NOMO-1 treated with dmso at 0.1 percent for 144 hours (cell line): ENCODE measurements at regions not wholly inside any gene's neighbourhood (a gene's known extent, or its start where the extent isn't known, plus 50 kb on each side); places are given as distances from the start of the nearest gene placed in this dataset.
"Not testable (repeated sequence)": the region's sequence is repeated elsewhere in the genome, so short reads cannot be mapped to it uniquely, and the experiment has no call there.

Experiments used
- DNase-seq: peaks from one replicate; lab custom pipeline; 2025; ENCODE audit not compliant: unreplicated experiment; lab: John Stamatoyannopoulos, UW

DNA sequence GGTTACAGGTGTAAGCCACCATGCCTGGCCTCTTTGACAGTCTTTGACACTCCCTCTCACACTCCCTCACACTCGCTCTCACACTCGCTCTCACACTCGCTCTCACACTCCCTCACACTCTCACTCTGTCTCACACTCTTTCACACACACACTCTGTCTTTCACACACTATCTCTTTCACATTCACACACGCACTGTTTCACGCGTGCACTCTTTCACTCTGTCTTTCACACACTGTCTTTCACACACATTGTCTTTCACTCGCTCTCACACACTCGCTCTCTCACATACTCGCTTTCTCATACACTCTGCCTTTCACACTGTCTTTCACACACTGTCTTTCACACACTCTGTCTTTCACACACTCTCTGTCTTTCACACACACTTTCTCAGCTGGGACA lies 167.1 kb upstream of the CXCL13 start:
- DNase-seq: no peak

DNA sequence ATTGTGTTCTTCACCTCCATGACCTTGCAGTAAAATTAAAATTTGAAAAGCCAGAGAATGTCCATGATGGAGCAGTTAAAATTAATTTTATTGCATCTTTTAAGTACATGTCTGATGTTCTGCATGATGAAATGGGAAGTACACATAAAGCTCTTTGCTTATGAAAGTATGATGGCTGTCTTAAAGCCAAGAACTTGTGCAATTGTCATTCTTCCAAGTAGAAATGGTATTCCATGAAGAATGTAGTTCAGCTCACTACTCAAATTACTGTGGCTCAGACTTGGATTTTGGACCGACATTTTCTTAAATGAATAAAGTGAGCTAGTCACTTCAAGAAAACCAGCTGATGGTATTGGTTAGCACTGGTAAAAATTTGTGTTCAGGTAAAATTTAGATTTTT lies 161.7 kb upstream of the CXCL13 start:
- DNase-seq: no peak

DNA sequence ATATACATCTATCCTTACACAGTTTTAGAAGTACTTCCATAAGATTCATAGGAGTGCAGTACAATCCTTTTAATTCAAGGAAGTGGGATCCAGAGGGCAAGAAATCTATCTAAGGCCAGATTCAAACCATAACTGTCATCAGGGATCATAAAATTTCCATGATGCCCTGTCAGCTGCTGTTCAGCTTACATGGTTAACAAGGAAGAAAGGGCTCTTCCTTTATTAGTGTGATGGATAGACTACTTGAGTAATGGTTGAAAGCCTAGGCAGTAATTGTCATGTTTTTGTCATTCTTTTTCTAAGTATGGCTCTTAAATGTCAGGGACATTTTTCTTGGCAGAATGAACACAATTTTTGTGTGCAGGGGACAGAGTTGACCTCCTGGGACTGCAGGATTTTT lies 159.8 kb upstream of the CXCL13 start:
- DNase-seq: no peak

DNA sequence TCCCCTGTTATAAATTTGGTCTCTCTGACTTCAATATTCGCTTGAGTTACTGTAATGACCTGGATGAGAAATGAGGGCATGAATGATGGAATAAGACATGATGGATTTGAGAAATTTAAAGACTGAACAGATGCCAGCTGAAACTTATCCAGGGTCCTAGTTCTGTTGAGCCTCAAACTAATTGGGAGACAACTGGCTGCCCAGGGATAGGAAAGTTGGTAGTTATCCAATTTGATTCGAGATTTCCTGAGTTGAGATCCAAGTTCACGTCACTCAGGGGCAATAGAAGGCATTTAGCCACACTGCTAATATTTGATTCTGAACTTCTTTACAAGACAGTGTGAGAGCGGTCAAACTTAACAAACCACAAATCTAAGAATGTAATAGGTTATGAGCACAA lies 159.0 kb upstream of the CXCL13 start:
- no peak for DNase-seq

DNA sequence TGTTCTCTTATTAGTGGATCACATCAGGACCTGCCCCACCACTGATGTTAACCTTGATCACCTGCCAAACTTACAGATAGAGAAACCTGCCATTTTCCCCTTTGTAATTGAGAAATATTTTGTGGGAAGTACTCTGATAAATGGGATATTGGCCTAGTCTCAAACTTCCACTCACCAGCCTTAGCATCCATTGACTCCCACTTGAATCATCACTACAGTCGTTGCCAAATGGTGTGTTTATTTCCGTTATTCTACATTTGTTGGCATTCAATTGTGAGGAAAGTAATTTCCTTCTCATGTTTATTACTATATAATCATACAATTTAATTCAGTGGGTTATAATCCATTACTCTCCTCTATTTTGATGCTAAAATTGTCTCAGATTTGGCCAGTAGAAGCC lies 156.4 kb upstream of the CXCL13 start:
- no peak for DNase-seq

DNA sequence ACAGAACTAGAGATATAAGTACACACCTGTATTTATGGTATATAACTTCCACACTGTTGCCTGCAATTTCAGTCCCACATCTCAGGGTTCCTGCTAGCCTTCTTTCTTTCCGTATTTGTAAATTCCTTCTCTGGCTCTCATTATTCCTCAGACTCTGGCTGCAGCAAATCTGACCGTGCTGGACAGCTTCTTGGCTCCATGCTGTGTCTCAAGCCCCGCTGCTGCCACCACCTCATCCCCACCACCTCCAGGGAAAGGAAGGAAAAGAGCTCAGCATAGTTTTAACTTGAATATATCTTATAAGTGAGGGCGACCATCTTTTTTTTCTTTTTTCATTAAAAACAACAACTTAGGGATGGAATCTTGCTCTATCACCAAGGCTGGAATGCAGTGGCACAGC lies 155.6 kb upstream of the CXCL13 start:
- DNase-seq: no peak

DNA sequence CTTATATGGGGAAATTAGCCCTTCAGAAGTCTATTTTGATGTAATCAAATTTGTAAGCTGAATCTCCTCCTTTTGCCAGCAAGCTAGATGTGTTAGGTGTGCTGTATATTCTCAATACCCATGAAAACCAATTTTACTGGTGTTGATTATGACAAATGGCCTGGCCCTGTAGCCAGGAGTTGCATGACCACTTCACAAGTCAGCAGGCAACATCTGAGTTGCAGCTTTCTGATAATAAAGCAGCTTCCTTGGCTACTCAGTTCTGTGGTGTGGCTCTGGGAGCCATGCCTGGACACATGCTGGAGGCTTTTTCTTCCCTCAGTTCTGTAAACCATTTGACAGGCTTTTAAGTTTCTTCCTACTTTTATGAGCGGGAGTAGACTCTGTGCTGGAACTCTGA lies 154.1 kb upstream of the CXCL13 start:
- no peak for DNase-seq

DNA sequence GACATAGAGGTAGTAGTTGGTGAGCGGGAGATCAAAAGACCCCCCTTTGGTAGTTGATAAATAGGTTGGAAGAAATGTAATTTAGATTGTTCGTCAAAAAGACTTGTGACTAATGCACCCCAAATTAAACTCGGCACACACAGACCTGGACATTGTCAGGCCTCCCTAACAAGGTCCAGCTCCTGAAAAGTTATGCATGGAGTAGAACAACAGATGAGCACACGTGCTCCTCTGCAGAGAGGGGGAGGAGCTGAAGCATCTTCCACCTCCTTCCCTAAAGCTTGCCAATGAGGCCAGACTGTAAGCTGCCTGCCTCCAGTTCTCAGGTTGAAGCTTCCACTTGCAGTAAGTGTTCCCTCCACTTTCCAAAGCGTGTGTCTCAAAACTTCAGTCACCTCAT lies 153.5 kb upstream of the CXCL13 start:
- DNase-seq: not testable (repeated sequence)

DNA sequence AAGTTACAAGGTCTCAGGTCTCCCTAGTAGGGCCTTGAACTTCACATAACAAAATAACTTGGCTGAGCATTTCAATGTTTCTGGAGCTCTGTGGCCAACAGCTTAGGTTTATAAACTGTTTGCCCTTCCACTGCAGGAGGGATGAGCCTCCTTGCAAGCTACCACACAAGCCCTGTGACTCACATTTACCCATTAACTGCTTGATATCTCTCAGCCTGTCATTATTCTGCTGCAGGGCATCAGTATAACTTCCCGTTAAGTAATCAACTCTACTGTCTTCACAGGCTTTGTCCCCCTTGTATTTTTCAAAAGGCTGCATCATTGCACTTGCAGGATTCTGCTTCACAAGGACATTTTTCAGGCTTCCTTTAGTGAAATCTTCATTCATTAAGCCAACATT lies 151.7 kb upstream of the CXCL13 start:
- no peak for DNase-seq

DNA sequence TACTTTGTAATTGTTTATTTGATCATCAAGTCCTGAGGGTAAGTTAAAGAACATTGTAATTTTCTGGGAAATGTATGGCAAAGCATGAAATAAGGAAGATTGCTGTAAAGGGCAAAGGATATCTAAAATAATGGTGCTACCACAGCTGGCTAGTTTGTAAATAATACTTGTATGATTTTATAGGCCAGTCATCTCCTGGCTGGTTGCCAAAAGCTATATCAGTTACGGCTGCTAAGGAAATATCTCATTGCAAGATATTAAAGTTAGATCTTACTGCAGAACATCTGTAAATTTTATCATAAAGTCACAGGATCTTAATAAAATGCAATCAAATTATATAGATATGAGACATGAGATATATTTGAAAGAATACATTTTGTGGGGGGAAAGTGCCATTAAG lies 150.8 kb upstream of the CXCL13 start:
- no peak for DNase-seq

DNA sequence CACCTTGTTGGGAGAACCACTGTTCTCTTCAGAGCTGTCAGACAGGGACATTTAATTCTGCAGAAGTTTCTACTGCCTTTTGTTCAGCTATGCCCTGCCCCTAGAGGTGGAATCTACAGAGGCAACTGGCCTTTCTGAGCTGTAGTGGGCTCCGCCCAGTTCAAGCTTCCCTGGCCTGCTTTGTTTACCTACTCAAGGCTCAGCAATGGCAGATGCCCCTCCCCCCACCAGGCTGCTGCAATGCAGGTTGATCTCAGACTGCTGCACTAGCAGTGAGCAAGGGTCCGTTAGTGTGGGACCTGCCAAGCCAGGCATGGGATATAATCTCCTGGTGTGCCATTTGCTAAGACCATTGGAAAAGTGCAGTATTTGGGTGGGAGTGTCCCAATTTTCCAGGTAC lies 141.5 kb upstream of the CXCL13 start:
- not testable (repeated sequence) for DNase-seq

DNA sequence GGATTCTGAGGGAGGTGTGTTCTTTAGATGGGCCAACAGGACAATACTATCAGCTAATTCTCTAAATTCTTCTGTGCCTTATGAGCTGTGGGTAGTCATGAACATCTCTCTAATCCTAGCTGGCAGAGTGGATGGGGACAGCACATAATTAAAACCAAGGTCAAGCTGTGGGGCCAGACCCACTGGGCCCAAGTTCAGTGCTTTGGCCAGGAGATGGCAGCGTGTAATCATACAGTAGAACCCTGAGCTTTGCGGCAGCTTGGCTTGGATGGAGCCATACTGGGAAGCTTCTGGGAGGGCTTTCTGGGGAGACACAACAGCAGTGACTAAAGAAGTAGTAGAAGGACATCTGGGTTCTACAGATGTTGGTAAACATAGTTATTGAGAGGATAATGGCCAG lies 140.3 kb upstream of the CXCL13 start:
- no peak for DNase-seq

DNA sequence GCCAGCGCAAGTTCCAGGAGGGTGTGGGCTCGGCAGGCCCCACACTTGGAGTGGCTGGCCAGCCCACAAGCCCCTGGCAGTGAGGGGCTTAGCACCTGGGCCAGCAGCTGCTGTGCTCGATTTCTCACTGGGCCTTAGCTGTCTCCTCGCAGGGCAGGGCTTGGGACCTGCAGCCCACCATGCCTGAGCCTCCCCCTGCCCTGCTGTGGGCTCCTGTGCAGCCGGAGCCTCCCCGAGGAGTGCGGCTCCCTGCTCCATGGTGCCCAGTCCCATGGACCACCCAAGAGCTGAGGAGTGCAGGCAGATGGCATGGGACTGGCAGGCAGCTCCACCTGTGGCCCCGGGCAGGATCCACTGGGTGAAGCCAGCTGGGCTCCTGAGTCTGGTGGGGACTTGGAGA lies 139.2 kb upstream of the CXCL13 start:
- no peak for DNase-seq

DNA sequence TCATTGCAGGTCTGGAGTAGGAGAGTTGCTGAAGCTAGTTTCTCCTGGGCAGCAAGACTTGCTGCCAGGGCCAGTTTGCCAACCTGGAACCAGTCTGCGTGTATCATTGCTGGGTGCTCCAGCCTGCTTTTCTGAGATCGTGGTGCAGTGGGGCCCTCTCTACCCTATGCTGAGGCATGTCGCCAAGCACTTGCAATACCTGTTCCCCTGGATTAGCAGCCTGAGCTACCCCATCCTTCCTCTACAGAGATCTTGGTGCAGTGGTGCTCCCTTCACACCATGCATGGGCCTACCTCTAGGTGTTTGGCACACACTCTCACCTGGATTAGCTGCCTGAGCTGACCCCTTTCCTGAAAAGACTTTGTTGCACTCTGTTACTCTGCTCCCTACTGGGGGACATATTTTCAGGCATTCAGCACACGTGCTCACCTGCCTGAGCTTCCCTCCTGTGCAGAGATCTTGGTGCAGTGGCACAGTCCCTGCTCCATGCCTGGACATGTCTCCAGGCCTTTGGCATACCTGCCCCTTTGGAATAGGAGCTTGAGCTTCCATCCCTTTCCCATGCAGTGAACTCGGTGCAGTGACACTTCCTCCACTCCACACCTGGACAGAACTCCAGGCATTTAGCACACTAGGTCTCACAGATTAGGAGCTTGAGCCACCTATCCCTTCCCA lies 133.7 kb upstream of the CXCL13 start:
- no peak for DNase-seq

DNA sequence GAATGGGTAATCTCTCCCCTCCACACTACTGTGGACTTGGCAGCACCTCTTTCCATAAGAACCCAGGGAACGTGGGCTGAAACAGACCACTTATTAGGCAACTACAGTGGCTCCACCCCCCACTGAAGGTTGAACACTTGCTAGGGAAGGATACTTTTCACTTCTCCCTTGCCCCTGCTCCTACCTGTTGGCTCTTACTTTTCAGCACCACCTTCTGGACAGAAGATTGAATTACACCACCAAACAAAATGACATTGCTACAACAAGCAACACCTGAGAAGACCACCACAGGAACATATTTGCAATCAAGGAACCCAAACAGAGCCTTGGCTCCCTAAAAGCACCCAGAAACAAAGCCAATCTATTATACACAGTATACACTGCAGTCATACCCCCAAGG lies 132.1 kb upstream of the CXCL13 start:
- DNase-seq: no peak

DNA sequence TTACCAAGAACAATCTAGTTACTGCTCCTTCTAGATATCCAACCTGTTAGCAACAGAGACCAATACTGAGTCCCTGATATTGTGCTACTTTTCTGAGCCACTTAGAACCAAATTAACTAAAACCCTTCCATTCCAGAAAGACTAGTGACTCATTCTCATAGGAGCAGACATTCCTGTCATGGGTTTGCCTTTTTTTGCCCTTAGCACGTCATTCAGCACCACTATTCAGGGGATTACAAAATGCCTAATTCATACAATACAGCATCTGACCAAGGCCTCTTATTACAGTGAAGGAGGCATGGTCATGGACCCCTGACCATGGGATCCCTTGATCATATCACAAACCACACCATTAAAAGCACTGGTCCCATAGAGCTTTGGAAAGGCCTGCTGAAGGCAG lies 123.8 kb upstream of the CXCL13 start:
- no peak for DNase-seq

DNA sequence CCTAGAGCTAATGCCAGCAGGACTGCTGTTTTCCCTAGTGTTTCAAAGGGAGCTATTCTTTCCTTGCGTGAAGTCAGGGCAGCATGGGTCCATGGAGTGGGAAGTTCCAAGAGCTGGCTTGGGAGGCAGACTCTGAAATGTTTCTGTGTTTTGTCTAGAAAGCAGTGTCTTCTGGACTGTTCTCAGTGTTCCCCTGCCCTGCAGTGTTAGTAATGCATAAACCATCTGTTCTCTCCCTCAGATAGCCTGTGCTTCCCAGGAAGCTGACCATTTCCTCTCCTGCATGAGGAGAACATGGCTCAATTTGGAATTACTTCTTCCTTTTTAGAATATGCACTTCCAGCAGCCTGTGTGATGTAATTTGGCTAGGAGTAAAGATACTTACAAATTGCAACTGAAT lies 116.7 kb upstream of the CXCL13 start:
- no peak for DNase-seq

DNA sequence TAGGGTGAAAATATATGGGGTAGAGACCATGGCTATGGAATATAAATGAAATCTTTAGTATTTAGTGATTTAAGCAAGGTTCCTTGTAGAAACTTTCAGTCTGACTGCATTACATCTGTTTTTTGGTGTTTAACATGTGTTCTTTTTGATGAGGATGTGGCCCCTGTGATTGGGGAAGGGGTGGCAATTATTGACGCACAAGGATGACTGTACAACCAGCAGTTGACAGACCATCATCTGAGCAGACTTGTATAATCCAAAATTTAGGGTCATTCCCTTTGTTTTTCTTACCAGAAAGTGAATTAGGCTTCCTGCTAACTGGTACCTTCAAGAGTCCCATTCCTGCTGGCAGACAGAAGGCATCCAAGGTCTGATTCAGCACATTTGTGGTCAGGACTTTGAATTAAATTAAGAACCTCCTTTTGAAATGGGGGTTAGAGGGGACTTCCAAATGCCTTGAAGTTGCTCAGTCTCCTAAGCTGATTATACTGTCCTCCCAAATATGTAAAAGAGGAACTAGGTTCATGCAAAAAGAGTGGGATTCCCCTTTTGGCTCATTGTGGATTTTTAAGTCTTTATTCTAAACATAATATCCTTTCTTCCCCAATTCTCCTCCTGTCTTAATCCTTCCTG lies 112.4 kb upstream of the CXCL13 start:
- DNase-seq: no peak

DNA sequence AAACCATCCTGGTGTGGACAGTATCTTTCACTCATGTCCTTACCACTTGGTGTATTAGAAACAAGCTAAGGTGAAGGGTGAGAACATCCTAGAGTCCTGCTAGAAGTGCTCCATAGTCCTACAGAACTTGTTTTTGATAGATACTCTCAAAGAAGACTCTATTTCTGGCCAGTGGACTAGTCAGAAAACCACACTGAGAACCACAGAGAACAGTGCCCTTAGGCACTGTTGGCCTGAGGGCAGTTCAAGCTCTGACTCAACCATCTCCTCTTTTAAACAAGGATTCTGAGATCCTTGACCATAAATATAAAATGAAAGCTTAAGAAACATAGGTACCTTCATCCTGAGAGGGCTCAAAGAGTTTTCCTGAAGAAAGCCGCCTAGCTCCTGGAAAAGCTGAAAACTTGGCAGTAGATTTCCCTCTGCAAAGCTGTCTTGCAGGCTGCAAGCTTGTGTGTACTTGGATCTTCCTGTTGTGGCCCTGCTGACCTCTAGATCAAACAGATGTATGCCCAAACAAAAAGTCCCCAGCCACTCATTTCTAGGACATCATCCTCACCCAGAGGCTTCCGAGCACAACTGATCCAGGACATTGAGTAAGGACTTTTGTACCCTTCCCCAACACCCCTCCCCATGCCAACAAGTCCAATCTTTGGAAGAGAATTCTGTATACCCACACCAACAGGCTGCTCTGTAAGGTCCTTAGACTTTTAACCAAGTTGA lies 111.6 kb upstream of the CXCL13 start:
- DNase-seq: no peak

DNA sequence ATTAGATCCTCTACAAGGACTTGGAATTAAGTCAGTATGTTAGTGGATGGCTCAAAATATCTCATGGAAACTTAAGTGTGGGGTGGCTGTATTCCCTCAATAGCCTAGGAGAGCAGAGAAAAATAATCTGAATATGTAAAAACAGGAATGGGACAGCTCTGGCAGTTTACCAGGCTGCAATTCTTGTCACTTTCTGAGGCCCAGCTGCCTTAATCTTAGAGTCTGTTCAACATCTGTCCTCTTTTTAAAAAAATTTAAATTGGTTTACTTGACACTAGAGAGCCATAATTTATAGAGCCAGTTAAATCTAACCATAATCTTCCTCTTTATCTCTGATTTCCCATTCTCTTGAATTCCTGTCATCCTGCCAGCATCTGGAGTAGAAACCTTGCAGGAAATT lies 109.2 kb upstream of the CXCL13 start:
- no peak for DNase-seq

DNA sequence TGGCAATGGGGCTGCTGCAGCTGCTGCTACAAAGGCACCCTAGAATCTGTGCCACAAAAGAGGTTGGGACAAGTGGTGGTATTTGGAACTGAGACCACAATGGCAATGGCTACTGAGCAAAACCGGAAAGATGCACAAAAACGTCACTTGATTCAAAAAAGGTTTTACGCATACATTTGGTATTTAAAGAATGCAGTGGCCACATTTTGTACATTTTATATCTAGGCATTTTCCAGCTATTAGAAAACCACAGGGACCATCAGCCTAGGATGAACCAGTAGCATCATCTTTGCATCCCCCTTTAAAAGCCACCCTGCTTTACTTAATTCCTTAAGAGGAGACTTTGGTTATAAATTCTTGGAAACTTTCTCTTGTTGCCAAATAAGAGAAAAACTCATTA lies 104.8 kb upstream of the CXCL13 start:
- no peak for DNase-seq

DNA sequence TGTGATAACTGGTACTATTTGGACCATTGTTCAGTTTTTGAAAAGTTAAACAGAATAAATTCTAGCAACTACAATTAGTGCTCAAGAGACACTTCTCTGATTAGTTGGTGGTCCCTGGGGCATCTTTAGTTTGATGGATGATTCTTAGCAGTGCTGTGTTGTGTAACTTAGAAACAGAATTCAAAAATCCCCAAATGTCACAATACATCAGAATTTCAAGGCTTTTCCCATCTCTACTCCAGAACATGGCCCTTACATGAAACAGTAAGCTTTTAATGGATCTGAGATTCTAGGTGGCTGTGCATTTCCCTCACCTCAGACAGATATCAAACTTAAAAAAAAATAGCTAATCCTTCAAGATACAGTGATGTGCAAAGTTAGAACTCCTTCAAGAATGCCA lies 104.4 kb upstream of the CXCL13 start:
- DNase-seq: no peak

DNA sequence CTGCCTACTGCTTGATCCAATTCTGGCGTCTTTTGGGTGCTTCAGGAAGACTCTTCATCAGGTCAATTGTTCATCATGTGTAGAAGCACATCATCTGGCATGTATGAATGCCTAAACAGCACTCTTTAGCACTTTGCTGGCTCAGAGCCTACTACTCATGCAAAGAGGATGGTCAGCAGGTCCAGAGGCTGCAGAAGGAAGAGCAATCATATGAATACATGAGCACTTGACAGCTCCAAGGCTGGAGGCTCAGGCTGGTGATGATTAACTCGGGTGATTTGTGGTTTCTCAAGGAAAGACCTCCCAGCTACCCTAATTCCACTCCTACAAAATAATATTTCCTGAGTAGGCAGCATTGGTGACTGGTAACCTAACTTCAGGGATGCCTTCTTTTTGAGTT lies 103.8 kb upstream of the CXCL13 start:
- no peak for DNase-seq
